ENCODE measurements at regions not wholly inside any gene's neighbourhood (a gene's known extent, or its start where the extent isn't known, plus 50 kb on each side); places are given as distances from the start of the nearest gene placed in this dataset.

DNA sequence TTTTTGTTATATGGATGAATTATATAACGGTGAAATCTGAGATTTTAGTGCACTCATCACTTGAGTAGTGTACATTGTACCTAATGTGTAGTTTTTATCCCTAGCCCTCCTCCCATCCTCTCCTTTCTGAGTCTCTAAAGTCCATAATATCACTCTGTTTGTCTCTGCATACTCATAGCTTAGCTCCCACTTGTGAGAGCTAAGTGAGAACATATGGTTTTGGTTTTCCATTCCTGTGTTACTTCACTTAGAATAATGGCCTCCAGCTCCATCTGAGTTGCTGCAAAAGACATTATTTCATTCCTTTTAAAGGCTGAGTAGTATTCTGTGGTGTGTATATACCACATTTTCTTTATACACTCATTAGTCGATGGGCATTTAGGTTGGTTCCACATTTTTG is 94.0 kb downstream of the SLC10A2 start:
- Histone ChIP-seq H3K4me3 (ENCODE audit: control insufficient read depth in 1 of 7, extremely low read depth in 1 of 7, insufficient read depth in 4 of 7, low read depth in 2 of 7, low read length in 6 of 7) (no peak overlapping the region), H3K9me3 (ENCODE audit: control extremely low read depth in 1 of 5, control insufficient read depth in 4 of 5, insufficient read depth in 2 of 5, low read depth in 1 of 5, low read length in 4 of 5) (no peaks in the 10 kb centered on the region), H3K27ac (ENCODE audit: insufficient read depth in 1 of 2, low read depth in 1 of 2, low read length in 2 of 2, poor library complexity in 1 of 2, severe bottlenecking in 2 of 2) (no peak overlapping the region), H3K4me1 (ENCODE audit: control extremely low read depth in 1 of 4, control insufficient read depth in 4 of 4, insufficient read depth in 4 of 4, low read length in 3 of 4) (no peaks in the 10 kb centered on the region), H3K36me3 (ENCODE audit: control insufficient read depth in 4 of 4, insufficient read depth in 4 of 4, low read length in 3 of 4) (no peaks in the 10 kb centered on the region), H3K27me3 (replicated peaks in 2 of 5; ENCODE audit: control insufficient read depth in 4 of 5, insufficient read depth in 5 of 5, low read length in 4 of 5) (peaks cover 0 to 3% (median 0%) of the 10 kb centered on the region in 5 experiments)
- ChIA-PET CTCF (interaction anchor here (1.4 kb wide), 1 partner anchor 12 kb away, joined by 4 read pairs; no protein-coding TSS in a partner anchor), POLR2A (no interaction called here)
- no peak for DNase-seq
- WGBS (ENCODE audit: insufficient coverage) = no CpG with 5 or more reads among the region's 2 CpGs

DNA sequence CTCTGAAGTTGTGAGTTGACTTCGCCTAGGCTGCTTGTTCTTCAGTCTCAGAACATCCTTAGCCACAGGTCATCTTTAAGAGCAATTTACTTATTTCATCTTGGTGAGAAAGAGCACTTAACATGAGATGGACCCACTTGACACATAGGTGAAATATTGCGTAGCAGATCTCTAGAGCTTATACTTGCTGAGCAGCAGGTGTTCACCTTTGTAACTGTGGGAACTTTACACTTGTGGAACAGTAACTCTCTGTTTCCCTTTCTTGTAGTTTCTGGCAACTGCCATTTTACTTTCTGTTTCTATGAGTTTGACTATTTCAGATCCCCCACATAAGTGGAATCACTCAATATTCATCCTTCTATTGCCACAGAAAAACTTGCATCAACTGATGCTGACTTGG is 95.7 kb downstream of the SLC10A2 start:
- H3K36me3 ChIP-seq (ENCODE audit: control insufficient read depth in 4 of 4, insufficient read depth in 4 of 4, low read length in 3 of 4) = no peaks in the 10 kb centered on the region
- POLR2A ChIA-PET = no interaction called here
- 100% methylated on average over 2 of the region's 2 CpGs for WGBS (ENCODE audit: insufficient coverage)

DNA sequence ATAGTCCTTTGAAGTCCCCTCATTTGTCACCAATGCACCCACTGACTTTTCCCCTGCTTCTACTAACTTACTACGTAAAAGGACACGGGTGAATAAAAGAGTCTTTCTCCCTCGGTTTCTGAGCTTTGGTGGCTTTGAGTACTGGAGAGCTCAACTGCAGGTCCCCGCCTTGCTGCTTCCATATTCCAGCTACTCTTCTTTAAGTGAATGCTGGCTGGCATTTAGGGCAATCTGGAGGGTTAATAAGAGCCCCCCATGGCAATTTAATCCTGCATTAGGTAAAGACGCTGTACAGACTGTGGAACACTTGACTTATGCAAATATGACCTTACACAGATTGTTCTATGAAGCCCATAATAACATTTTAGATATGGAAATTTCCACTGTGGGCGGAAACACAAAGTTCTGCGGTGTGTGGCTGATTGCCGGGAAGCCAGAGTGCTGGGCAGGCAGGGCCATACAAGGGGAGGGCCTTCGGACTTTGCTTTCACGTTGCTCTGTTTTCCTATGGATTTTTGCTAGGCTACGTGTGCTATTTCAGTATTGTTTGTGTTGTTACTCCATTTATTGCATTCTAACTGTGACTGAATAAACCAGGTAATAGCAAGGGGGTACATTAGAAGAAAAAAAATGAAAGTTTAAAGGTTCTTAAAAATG is 97.5 kb downstream of the SLC10A2 start:
- DNase-seq = no peak
- POLR2A ChIA-PET = no interaction called here
- Histone ChIP-seq H3K4me3 (ENCODE audit: control insufficient read depth in 1 of 7, extremely low read depth in 1 of 7, insufficient read depth in 4 of 7, low read depth in 2 of 7, low read length in 6 of 7) (no peak overlapping the region), H3K4me1 (ENCODE audit: control extremely low read depth in 1 of 4, control insufficient read depth in 4 of 4, insufficient read depth in 4 of 4, low read length in 3 of 4) (no peaks in the 10 kb centered on the region), H3K36me3 (ENCODE audit: control insufficient read depth in 4 of 4, insufficient read depth in 4 of 4, low read length in 3 of 4) (no peaks in the 10 kb centered on the region), H3K9me3 (ENCODE audit: control extremely low read depth in 1 of 5, control insufficient read depth in 4 of 5, insufficient read depth in 2 of 5, low read depth in 1 of 5, low read length in 4 of 5) (no peaks in the 10 kb centered on the region), H3K27ac (ENCODE audit: insufficient read depth in 1 of 2, low read depth in 1 of 2, low read length in 2 of 2, poor library complexity in 1 of 2, severe bottlenecking in 2 of 2) (no peak overlapping the region), H3K27me3 (replicated peaks in 2 of 5; ENCODE audit: control insufficient read depth in 4 of 5, insufficient read depth in 5 of 5, low read length in 4 of 5) (peaks cover 0 to 3% (median 0%) of the 10 kb centered on the region in 5 experiments)
- CTCF ChIA-PET = no interaction called here
- 92% methylated on average over 9 of the region's 11 CpGs for WGBS (ENCODE audit: insufficient coverage)

More for the DNA sequence above, 95.7 kb downstream of the SLC10A2 start:
- Histone ChIP-seq H3K27ac (ENCODE audit: insufficient read depth in 1 of 2, low read depth in 1 of 2, low read length in 2 of 2, poor library complexity in 1 of 2, severe bottlenecking in 2 of 2) (no peak overlapping the region), H3K27me3 (replicated peaks in 2 of 5; ENCODE audit: control insufficient read depth in 4 of 5, insufficient read depth in 5 of 5, low read length in 4 of 5) (peaks cover 0 to 3% (median 0%) of the 10 kb centered on the region in 5 experiments), H3K9me3 (ENCODE audit: control extremely low read depth in 1 of 5, control insufficient read depth in 4 of 5, insufficient read depth in 2 of 5, low read depth in 1 of 5, low read length in 4 of 5) (no peaks in the 10 kb centered on the region), H3K4me1 (ENCODE audit: control extremely low read depth in 1 of 4, control insufficient read depth in 4 of 4, insufficient read depth in 4 of 4, low read length in 3 of 4) (no peaks in the 10 kb centered on the region), H3K4me3 (ENCODE audit: control insufficient read depth in 1 of 7, extremely low read depth in 1 of 7, insufficient read depth in 4 of 7, low read depth in 2 of 7, low read length in 6 of 7) (no peak overlapping the region)
- no peak for DNase-seq
- CTCF ChIA-PET = no interaction called here

DNA sequence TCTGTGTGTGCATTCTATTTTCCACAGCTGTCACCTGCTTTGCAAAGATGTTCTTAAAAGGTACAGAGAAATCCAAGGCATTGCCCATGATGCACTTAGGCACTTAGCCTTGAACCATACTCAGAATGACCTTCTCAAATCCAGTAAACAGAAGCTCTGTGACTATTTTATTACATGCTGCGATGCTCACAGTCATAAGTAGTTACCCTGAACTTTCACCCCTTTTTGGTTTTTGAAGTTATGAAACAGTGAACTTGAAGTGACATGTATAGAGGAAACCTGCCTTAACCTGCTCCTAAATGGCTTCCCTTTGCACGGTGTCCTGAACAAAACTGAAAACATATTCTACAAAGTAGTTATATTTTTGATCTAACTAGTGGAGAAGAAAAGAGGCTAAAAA is 100.4 kb downstream of the SLC10A2 start:
- Histone ChIP-seq H3K9me3 (ENCODE audit: control extremely low read depth in 1 of 5, control insufficient read depth in 4 of 5, insufficient read depth in 2 of 5, low read depth in 1 of 5, low read length in 4 of 5) (no peaks in the 10 kb centered on the region), H3K27ac (ENCODE audit: insufficient read depth in 1 of 2, low read depth in 1 of 2, low read length in 2 of 2, poor library complexity in 1 of 2, severe bottlenecking in 2 of 2) (no peak overlapping the region), H3K27me3 (replicated peaks in 2 of 5; ENCODE audit: control insufficient read depth in 4 of 5, insufficient read depth in 5 of 5, low read length in 4 of 5) (no peaks in the 10 kb centered on the region), H3K36me3 (ENCODE audit: control insufficient read depth in 4 of 4, insufficient read depth in 4 of 4, low read length in 3 of 4) (no peaks in the 10 kb centered on the region), H3K4me3 (ENCODE audit: control insufficient read depth in 1 of 7, extremely low read depth in 1 of 7, insufficient read depth in 4 of 7, low read depth in 2 of 7, low read length in 6 of 7) (no peak overlapping the region), H3K4me1 (ENCODE audit: control extremely low read depth in 1 of 4, control insufficient read depth in 4 of 4, insufficient read depth in 4 of 4, low read length in 3 of 4) (no peaks in the 10 kb centered on the region)
- no peak for DNase-seq
- no CpG with 5 or more reads among the region's 2 CpGs for WGBS (ENCODE audit: insufficient coverage)
- CTCF ChIA-PET = no interaction called here
- POLR2A ChIA-PET = no interaction called here

DNA sequence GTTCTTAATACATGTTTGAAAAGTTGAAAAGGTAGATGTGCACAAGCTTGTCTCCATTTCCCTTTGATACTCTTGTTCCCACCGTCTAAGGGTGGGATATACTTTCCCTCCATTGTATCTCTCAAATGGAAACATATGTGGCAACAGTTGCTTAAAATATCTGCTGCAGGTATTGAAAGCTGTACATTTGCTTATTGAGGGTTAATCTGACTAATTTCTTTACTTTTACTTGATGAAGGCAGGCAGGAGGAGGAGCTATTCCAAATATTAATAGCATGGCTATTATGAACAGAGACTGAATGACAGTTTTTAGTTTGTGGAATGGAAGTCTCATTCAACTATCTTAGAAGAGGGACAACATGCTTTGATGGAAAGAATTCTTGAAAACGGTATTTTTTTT is 103.8 kb downstream of the SLC10A2 start:
- H3K36me3 ChIP-seq (ENCODE audit: control insufficient read depth in 4 of 4, insufficient read depth in 4 of 4, low read length in 3 of 4) = no peaks in the 10 kb centered on the region
- ChIA-PET POLR2A (no interaction called here), CTCF (no interaction called here)
- DNase-seq = no peak
- no peaks in the 10 kb centered on the region for H3K27me3 ChIP-seq (replicated peaks in 2 of 5; ENCODE audit: control insufficient read depth in 4 of 5, insufficient read depth in 5 of 5, low read length in 4 of 5)
- H3K9me3 ChIP-seq (ENCODE audit: control extremely low read depth in 1 of 5, control insufficient read depth in 4 of 5, insufficient read depth in 2 of 5, low read depth in 1 of 5, low read length in 4 of 5) = no peaks in the 10 kb centered on the region
- no peak overlapping the region for H3K4me3 ChIP-seq (ENCODE audit: control insufficient read depth in 1 of 7, extremely low read depth in 1 of 7, insufficient read depth in 4 of 7, low read depth in 2 of 7, low read length in 6 of 7)
- no peaks in the 10 kb centered on the region for H3K4me1 ChIP-seq (ENCODE audit: control extremely low read depth in 1 of 4, control insufficient read depth in 4 of 4, insufficient read depth in 4 of 4, low read length in 3 of 4)
- no peak overlapping the region for H3K27ac ChIP-seq (ENCODE audit: insufficient read depth in 1 of 2, low read depth in 1 of 2, low read length in 2 of 2, poor library complexity in 1 of 2, severe bottlenecking in 2 of 2)
- 100% methylated on average over 1 of the region's 2 CpGs for WGBS (ENCODE audit: insufficient coverage)

DNA sequence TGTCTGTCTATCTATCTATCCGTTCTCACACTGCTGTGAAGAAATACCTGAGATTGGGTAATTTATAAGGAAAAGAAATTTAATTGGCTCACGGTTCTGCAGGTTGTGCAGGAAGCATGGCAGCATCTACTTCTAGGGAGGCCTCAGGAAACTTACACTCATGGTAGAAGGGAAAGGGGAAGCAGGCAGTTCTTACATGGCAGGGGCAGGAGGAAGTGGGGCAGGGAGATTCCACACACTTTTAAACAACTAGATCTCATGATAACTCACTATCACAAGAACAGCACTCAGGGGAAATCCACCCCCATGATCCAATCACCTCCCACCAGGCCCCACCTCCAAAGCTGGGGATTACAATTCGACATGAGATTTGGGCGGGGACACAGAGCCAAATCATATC is 105.3 kb downstream of the SLC10A2 start:
- WGBS (ENCODE audit: insufficient coverage) = 93% methylated on average over 3 of the region's 4 CpGs

DNA sequence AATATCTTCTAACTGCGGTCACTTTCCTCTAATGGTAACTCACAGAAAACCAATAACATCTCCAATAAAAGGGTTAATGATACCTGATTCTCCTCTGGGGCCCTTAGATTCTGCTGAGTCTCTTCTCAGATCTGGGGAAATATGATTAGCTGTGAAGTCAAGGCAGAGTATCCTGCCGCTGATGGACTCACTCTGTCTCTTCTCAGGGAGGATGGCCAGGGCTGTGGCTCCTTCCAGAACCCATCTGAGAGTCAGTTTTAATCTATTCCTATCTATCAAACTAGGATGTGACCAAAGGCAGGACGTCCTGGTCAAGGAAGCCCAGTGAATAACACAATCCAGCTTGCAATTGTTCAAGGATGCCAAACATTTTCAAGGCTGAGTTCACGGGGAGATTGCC is 109.8 kb downstream of the SLC10A2 start:
- Histone ChIP-seq H3K4me1 (ENCODE audit: control extremely low read depth in 1 of 4, control insufficient read depth in 4 of 4, insufficient read depth in 4 of 4, low read length in 3 of 4) (no peaks in the 10 kb centered on the region), H3K36me3 (ENCODE audit: control insufficient read depth in 4 of 4, insufficient read depth in 4 of 4, low read length in 3 of 4) (no peaks in the 10 kb centered on the region), H3K9me3 (ENCODE audit: control extremely low read depth in 1 of 5, control insufficient read depth in 4 of 5, insufficient read depth in 2 of 5, low read depth in 1 of 5, low read length in 4 of 5) (no peaks in the 10 kb centered on the region), H3K4me3 (ENCODE audit: control insufficient read depth in 1 of 7, extremely low read depth in 1 of 7, insufficient read depth in 4 of 7, low read depth in 2 of 7, low read length in 6 of 7) (no peak overlapping the region), H3K27ac (ENCODE audit: insufficient read depth in 1 of 2, low read depth in 1 of 2, low read length in 2 of 2, poor library complexity in 1 of 2, severe bottlenecking in 2 of 2) (no peak overlapping the region), H3K27me3 (replicated peaks in 2 of 5; ENCODE audit: control insufficient read depth in 4 of 5, insufficient read depth in 5 of 5, low read length in 4 of 5) (peaks cover 0 to 2% (median 0%) of the 10 kb centered on the region in 5 experiments)
- ChIA-PET CTCF (interaction anchor here (0.7 kb wide), 1 partner anchor 475 kb away, joined by 3 read pairs; no protein-coding TSS in a partner anchor), POLR2A (no interaction called here)
- WGBS (ENCODE audit: insufficient coverage) = 80% methylated on average over 2 of the region's 4 CpGs
- DNase-seq = no peak

More for the DNA sequence above, 105.3 kb downstream of the SLC10A2 start:
- H3K4me3 ChIP-seq (ENCODE audit: control insufficient read depth in 1 of 7, extremely low read depth in 1 of 7, insufficient read depth in 4 of 7, low read depth in 2 of 7, low read length in 6 of 7) = no peak overlapping the region
- H3K27ac ChIP-seq (ENCODE audit: insufficient read depth in 1 of 2, low read depth in 1 of 2, low read length in 2 of 2, poor library complexity in 1 of 2, severe bottlenecking in 2 of 2) = no peak overlapping the region
- POLR2A ChIA-PET = no interaction called here
- CTCF ChIA-PET = no interaction called here
- no peaks in the 10 kb centered on the region for H3K4me1 ChIP-seq (ENCODE audit: control extremely low read depth in 1 of 4, control insufficient read depth in 4 of 4, insufficient read depth in 4 of 4, low read length in 3 of 4)
- no peaks in the 10 kb centered on the region for H3K27me3 ChIP-seq (replicated peaks in 2 of 5; ENCODE audit: control insufficient read depth in 4 of 5, insufficient read depth in 5 of 5, low read length in 4 of 5)
- DNase-seq = peak in 2 of 3 donors; percentile 3 to 11
- no peaks in the 10 kb centered on the region for H3K36me3 ChIP-seq (ENCODE audit: control insufficient read depth in 4 of 4, insufficient read depth in 4 of 4, low read length in 3 of 4)
- H3K9me3 ChIP-seq (ENCODE audit: control extremely low read depth in 1 of 5, control insufficient read depth in 4 of 5, insufficient read depth in 2 of 5, low read depth in 1 of 5, low read length in 4 of 5) = no peaks in the 10 kb centered on the region
